ENCODE measurements at regions not wholly inside any gene's neighbourhood (a gene's known extent, or its start where the extent isn't known, plus 50 kb on each side); places are given as distances from the start of the nearest gene placed in this dataset.
"Not testable (repeated sequence)": the region's sequence is repeated elsewhere in the genome, so short reads cannot be mapped to it uniquely, and the experiment has no call there.

GRCh38 chr14:105660816-105661531, 134.6 kb downstream of the TMEM121 start:
- Histone ChIP-seq H3K27ac (ENCODE audit: low read depth, low read length) (no peak overlapping the region), H3K9ac (ENCODE audit: low read length in 5 of 5) (no peak overlapping the region)

GRCh38 chr14:105662043-105662442, 135.7 kb downstream of the TMEM121 start:
- H3K36me3 ChIP-seq (ENCODE audit: control insufficient read depth in 5 of 5, insufficient read depth in 5 of 5, low read length in 5 of 5); H3K27ac ChIP-seq (ENCODE audit: low read depth, low read length); H3K4me1 ChIP-seq (ENCODE audit: control insufficient read depth in 5 of 5, insufficient read depth in 5 of 5, low read length in 5 of 5); H3K27me3 ChIP-seq (ENCODE audit: control insufficient read depth in 5 of 5, insufficient read depth in 4 of 5, low read length in 5 of 5); H3K9ac ChIP-seq (ENCODE audit: low read length in 5 of 5); H3K4me3 ChIP-seq (ENCODE audit: low read depth in 1 of 5, low read length in 5 of 5): not testable (repeated sequence)
- peaks cover 0 to 23% (median 13%) of the 10 kb centered on the region in 5 donors for H3K9me3 ChIP-seq (ENCODE audit: control insufficient read depth in 5 of 5, low read length in 5 of 5)

More at GRCh38 chr14:105660816-105661531, 134.6 kb downstream of the TMEM121 start:
- Histone ChIP-seq H3K4me1 (ENCODE audit: control insufficient read depth in 5 of 5, insufficient read depth in 5 of 5, low read length in 5 of 5) (peaks cover 0 to 5% (median 0%) of the 10 kb centered on the region in 5 donors), H3K4me3 (ENCODE audit: low read depth in 1 of 5, low read length in 5 of 5) (no peak overlapping the region), H3K36me3 (ENCODE audit: control insufficient read depth in 5 of 5, insufficient read depth in 5 of 5, low read length in 5 of 5) (no peaks in the 10 kb centered on the region), H3K27me3 (ENCODE audit: control insufficient read depth in 5 of 5, insufficient read depth in 4 of 5, low read length in 5 of 5) (peaks cover 0 to 7% (median 0%) of the 10 kb centered on the region in 5 donors), H3K9me3 (ENCODE audit: control insufficient read depth in 5 of 5, low read length in 5 of 5) (peaks cover 0 to 23% (median 13%) of the 10 kb centered on the region in 5 donors)

GRCh38 chr14:105662592-105662991, 136.2 kb downstream of the TMEM121 start:
- H3K27ac ChIP-seq (ENCODE audit: low read depth, low read length); H3K4me3 ChIP-seq (ENCODE audit: low read depth in 1 of 5, low read length in 5 of 5); H3K27me3 ChIP-seq (ENCODE audit: control insufficient read depth in 5 of 5, insufficient read depth in 4 of 5, low read length in 5 of 5); H3K9ac ChIP-seq (ENCODE audit: low read length in 5 of 5); H3K4me1 ChIP-seq (ENCODE audit: control insufficient read depth in 5 of 5, insufficient read depth in 5 of 5, low read length in 5 of 5); H3K36me3 ChIP-seq (ENCODE audit: control insufficient read depth in 5 of 5, insufficient read depth in 5 of 5, low read length in 5 of 5): not testable (repeated sequence)
- peaks cover 0 to 23% (median 12%) of the 10 kb centered on the region in 5 donors for H3K9me3 ChIP-seq (ENCODE audit: control insufficient read depth in 5 of 5, low read length in 5 of 5)

- H3K9ac ChIP-seq (ENCODE audit: low read length in 5 of 5); H3K4me3 ChIP-seq (ENCODE audit: low read depth in 1 of 5, low read length in 5 of 5); H3K27ac ChIP-seq (ENCODE audit: low read depth, low read length); H3K4me1 ChIP-seq (ENCODE audit: control insufficient read depth in 5 of 5, insufficient read depth in 5 of 5, low read length in 5 of 5); H3K36me3 ChIP-seq (ENCODE audit: control insufficient read depth in 5 of 5, insufficient read depth in 5 of 5, low read length in 5 of 5); H3K27me3 ChIP-seq (ENCODE audit: control insufficient read depth in 5 of 5, insufficient read depth in 4 of 5, low read length in 5 of 5): not testable (repeated sequence)
- H3K9me3 ChIP-seq (ENCODE audit: control insufficient read depth in 5 of 5, low read length in 5 of 5), result peaks cover 0 to 16% (median 6%) of the 10 kb centered on the region in 5 donors
These were observed 136.9 kb downstream of the TMEM121 start for GRCh38 chr14:105663323-105663722.

GRCh38 chr14:105663818-105664596, 137.6 kb downstream of the TMEM121 start:
- not testable (repeated sequence) for H3K27ac ChIP-seq (ENCODE audit: low read depth, low read length); H3K36me3 ChIP-seq (ENCODE audit: control insufficient read depth in 5 of 5, insufficient read depth in 5 of 5, low read length in 5 of 5); H3K4me3 ChIP-seq (ENCODE audit: low read depth in 1 of 5, low read length in 5 of 5); H3K27me3 ChIP-seq (ENCODE audit: control insufficient read depth in 5 of 5, insufficient read depth in 4 of 5, low read length in 5 of 5); H3K9ac ChIP-seq (ENCODE audit: low read length in 5 of 5); H3K4me1 ChIP-seq (ENCODE audit: control insufficient read depth in 5 of 5, insufficient read depth in 5 of 5, low read length in 5 of 5)
- H3K9me3 ChIP-seq (ENCODE audit: control insufficient read depth in 5 of 5, low read length in 5 of 5), result peaks cover 0 to 11% (median 0%) of the 10 kb centered on the region in 5 donors

- Histone ChIP-seq H3K9me3 (ENCODE audit: control insufficient read depth in 5 of 5, low read length in 5 of 5) (peaks cover 0 to 10% (median 0%) of the 10 kb centered on the region in 5 donors), H3K27ac (ENCODE audit: low read depth, low read length) (no peak overlapping the region), H3K36me3 (ENCODE audit: control insufficient read depth in 5 of 5, insufficient read depth in 5 of 5, low read length in 5 of 5) (no peaks in the 10 kb centered on the region), H3K9ac (ENCODE audit: low read length in 5 of 5) (no peak overlapping the region), H3K4me3 (ENCODE audit: low read depth in 1 of 5, low read length in 5 of 5) (no peak overlapping the region), H3K27me3 (ENCODE audit: control insufficient read depth in 5 of 5, insufficient read depth in 4 of 5, low read length in 5 of 5) (peaks cover 0 to 7% (median 0%) of the 10 kb centered on the region in 5 donors), H3K4me1 (ENCODE audit: control insufficient read depth in 5 of 5, insufficient read depth in 5 of 5, low read length in 5 of 5) (peaks cover 0 to 5% (median 0%) of the 10 kb centered on the region in 5 donors)
These were observed 138.3 kb downstream of the TMEM121 start for GRCh38 chr14:105664691-105665090.

- H3K9ac ChIP-seq (ENCODE audit: low read length in 5 of 5), result no peak overlapping the region
These were observed 139.0 kb downstream of the TMEM121 start for GRCh38 chr14:105665247-105665950.

GRCh38 chr14:105665951-105666277, 139.5 kb downstream of the TMEM121 start:
- peaks cover 0 to 5% (median 0%) of the 10 kb centered on the region in 5 donors for H3K4me1 ChIP-seq (ENCODE audit: control insufficient read depth in 5 of 5, insufficient read depth in 5 of 5, low read length in 5 of 5)
- H3K27ac ChIP-seq (ENCODE audit: low read depth, low read length), result no peak overlapping the region
- H3K4me3 ChIP-seq (ENCODE audit: low read depth in 1 of 5, low read length in 5 of 5), result no peak overlapping the region
- H3K9me3 ChIP-seq (ENCODE audit: control insufficient read depth in 5 of 5, low read length in 5 of 5), result no peaks in the 10 kb centered on the region
- no peak overlapping the region for H3K9ac ChIP-seq (ENCODE audit: low read length in 5 of 5)
- peaks cover 0 to 7% (median 0%) of the 10 kb centered on the region in 5 donors for H3K27me3 ChIP-seq (ENCODE audit: control insufficient read depth in 5 of 5, insufficient read depth in 4 of 5, low read length in 5 of 5)
- no peaks in the 10 kb centered on the region for H3K36me3 ChIP-seq (ENCODE audit: control insufficient read depth in 5 of 5, insufficient read depth in 5 of 5, low read length in 5 of 5)

More at GRCh38 chr14:105665247-105665950, 139.0 kb downstream of the TMEM121 start:
- Histone ChIP-seq H3K9me3 (ENCODE audit: control insufficient read depth in 5 of 5, low read length in 5 of 5) (peaks cover 0 to 2% (median 0%) of the 10 kb centered on the region in 5 donors), H3K27ac (ENCODE audit: low read depth, low read length) (no peak overlapping the region), H3K27me3 (ENCODE audit: control insufficient read depth in 5 of 5, insufficient read depth in 4 of 5, low read length in 5 of 5) (peaks cover 0 to 7% (median 0%) of the 10 kb centered on the region in 5 donors), H3K4me1 (ENCODE audit: control insufficient read depth in 5 of 5, insufficient read depth in 5 of 5, low read length in 5 of 5) (peaks cover 0 to 5% (median 0%) of the 10 kb centered on the region in 5 donors), H3K36me3 (ENCODE audit: control insufficient read depth in 5 of 5, insufficient read depth in 5 of 5, low read length in 5 of 5) (no peaks in the 10 kb centered on the region), H3K4me3 (ENCODE audit: low read depth in 1 of 5, low read length in 5 of 5) (no peak overlapping the region)

GRCh38 chr14:105666420-105666819, 140.0 kb downstream of the TMEM121 start:
- Histone ChIP-seq H3K27me3 (ENCODE audit: control insufficient read depth in 5 of 5, insufficient read depth in 4 of 5, low read length in 5 of 5) (peaks cover 0 to 7% (median 0%) of the 10 kb centered on the region in 5 donors), H3K9me3 (ENCODE audit: control insufficient read depth in 5 of 5, low read length in 5 of 5) (no peaks in the 10 kb centered on the region), H3K36me3 (ENCODE audit: control insufficient read depth in 5 of 5, insufficient read depth in 5 of 5, low read length in 5 of 5) (no peaks in the 10 kb centered on the region), H3K4me1 (ENCODE audit: control insufficient read depth in 5 of 5, insufficient read depth in 5 of 5, low read length in 5 of 5) (peaks cover 0 to 5% (median 0%) of the 10 kb centered on the region in 5 donors), H3K4me3 (ENCODE audit: low read depth in 1 of 5, low read length in 5 of 5) (no peak overlapping the region), H3K9ac (ENCODE audit: low read length in 5 of 5) (no peak overlapping the region), H3K27ac (ENCODE audit: low read depth, low read length) (no peak overlapping the region)
